Hepatocyte (in vitro differentiated cells): ENCODE measurements at regions not wholly inside any gene's neighbourhood (a gene's known extent, or its start where the extent isn't known, plus 50 kb on each side); places are given as distances from the start of the nearest gene placed in this dataset.

Experiments
- EZH2 ChIP-seq: fragments of 200-600 bp; sonication (generic); IDR thresholded peaks from 2 replicates; pipeline ENCODE4 v1.6.1; 2016; ENCODE audit warnings: antibody characterized with exemption, mild to moderate bottlenecking, borderline replicate concordance
- EZH2phosphoT487 ChIP-seq: fragments of 200-600 bp; sonication (generic); IDR thresholded peaks from one replicate; pipeline ENCODE4 v1.6.1; 2018; ENCODE audit warnings: antibody characterized with exemption, mild to moderate bottlenecking, low read depth, moderate library complexity; ENCODE audit not compliant: unreplicated experiment, severe bottlenecking
- TF ChIP-seq, protein P1 (sequence below): fragments of 200-600 bp; sonication (generic); IDR thresholded peaks from 2 replicates; pipeline ENCODE4 v1.5.1; 2016; ENCODE audit warnings: antibody characterized with exemption, mild to moderate bottlenecking; ENCODE audit not compliant: poor library complexity

GRCh38 chr20:52493171-52493721 lies 301.7 kb upstream of the ZFP64 start:
- TF ChIP-seq, protein P1, sequence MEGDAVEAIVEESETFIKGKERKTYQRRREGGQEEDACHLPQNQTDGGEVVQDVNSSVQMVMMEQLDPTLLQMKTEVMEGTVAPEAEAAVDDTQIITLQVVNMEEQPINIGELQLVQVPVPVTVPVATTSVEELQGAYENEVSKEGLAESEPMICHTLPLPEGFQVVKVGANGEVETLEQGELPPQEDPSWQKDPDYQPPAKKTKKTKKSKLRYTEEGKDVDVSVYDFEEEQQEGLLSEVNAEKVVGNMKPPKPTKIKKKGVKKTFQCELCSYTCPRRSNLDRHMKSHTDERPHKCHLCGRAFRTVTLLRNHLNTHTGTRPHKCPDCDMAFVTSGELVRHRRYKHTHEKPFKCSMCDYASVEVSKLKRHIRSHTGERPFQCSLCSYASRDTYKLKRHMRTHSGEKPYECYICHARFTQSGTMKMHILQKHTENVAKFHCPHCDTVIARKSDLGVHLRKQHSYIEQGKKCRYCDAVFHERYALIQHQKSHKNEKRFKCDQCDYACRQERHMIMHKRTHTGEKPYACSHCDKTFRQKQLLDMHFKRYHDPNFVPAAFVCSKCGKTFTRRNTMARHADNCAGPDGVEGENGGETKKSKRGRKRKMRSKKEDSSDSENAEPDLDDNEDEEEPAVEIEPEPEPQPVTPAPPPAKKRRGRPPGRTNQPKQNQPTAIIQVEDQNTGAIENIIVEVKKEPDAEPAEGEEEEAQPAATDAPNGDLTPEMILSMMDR = no peak
- TF ChIP-seq EZH2 (no peak), EZH2phosphoT487 (no peak)
